ENCODE measurements at regions not wholly inside any gene's neighbourhood (a gene's known extent, or its start where the extent isn't known, plus 50 kb on each side); places are given as distances from the start of the nearest gene placed in this dataset.

GRCh38 chr18:71321319-71321718 is 1032.5 kb downstream of the SOCS6 start:
- no peak for TF ChIP-seq EZH2 (IDR thresholded peaks at IDR 0.05; ENCODE audit: borderline replicate concordance, low read depth, low read length, severe bottlenecking)
- no peak for TF ChIP-seq CTCF (IDR thresholded peaks at IDR 0.05; ENCODE audit: borderline replicate concordance, extremely low read depth, low read length, poor library complexity, severe bottlenecking)
